Hepatocyte (in vitro differentiated cells): ENCODE measurements at regions not wholly inside any gene's neighbourhood (a gene's known extent, or its start where the extent isn't known, plus 50 kb on each side); places are given as distances from the start of the nearest gene placed in this dataset.

Experiments used
- EZH2 ChIP-seq: fragments of 200-600 bp; sonication (generic); IDR thresholded peaks from 2 replicates; pipeline ENCODE4 v1.6.1; 2016; ENCODE audit warnings: antibody characterized with exemption, mild to moderate bottlenecking, borderline replicate concordance
- TF ChIP-seq, protein P1 (sequence below): fragments of 200-600 bp; sonication (generic); IDR thresholded peaks from 2 replicates; pipeline ENCODE4 v1.5.1; 2016; ENCODE audit warnings: antibody characterized with exemption, mild to moderate bottlenecking; ENCODE audit not compliant: poor library complexity

GRCh38 chr6:87869064-87869905 is 167.3 kb upstream of the AKIRIN2 start:
- TF ChIP-seq, protein P1, sequence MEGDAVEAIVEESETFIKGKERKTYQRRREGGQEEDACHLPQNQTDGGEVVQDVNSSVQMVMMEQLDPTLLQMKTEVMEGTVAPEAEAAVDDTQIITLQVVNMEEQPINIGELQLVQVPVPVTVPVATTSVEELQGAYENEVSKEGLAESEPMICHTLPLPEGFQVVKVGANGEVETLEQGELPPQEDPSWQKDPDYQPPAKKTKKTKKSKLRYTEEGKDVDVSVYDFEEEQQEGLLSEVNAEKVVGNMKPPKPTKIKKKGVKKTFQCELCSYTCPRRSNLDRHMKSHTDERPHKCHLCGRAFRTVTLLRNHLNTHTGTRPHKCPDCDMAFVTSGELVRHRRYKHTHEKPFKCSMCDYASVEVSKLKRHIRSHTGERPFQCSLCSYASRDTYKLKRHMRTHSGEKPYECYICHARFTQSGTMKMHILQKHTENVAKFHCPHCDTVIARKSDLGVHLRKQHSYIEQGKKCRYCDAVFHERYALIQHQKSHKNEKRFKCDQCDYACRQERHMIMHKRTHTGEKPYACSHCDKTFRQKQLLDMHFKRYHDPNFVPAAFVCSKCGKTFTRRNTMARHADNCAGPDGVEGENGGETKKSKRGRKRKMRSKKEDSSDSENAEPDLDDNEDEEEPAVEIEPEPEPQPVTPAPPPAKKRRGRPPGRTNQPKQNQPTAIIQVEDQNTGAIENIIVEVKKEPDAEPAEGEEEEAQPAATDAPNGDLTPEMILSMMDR = no peak
- TF ChIP-seq EZH2 = no peak
